ENCODE measurements at regions not wholly inside any gene's neighbourhood (a gene's known extent, or its start where the extent isn't known, plus 50 kb on each side); places are given as distances from the start of the nearest gene placed in this dataset.

DNA sequence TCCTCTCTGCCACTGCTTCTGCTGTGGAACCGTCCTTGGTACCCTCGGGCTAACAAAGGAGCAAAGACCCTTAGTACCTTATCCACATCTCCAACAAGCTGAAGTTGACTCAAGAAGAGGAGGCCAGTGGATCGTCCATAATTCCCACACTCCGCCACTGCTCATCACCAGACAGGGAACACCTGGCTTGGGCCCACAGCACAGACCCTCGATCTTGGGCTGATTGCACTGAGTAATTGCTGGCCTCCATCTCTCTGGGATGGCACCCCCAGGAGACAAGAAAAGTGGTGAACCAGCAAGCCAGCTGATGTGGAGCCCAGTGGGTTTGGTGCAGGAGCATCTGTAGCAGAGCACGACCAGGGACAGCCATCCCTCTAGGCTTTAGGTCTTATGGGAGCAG lies 109.4 kb upstream of the GRIK2 start:
- Mint-ChIP-seq H3K27ac (no peak overlapping the region), H3K4me3 (no peak overlapping the region), H3K36me3 (no peaks in the 10 kb centered on the region), H3K9me3 (peaks cover 7% of the 10 kb centered on the region), H3K4me1 (no peaks in the 10 kb centered on the region), H3K27me3 (ENCODE audit: low read depth) (no peaks in the 10 kb centered on the region)
- DNase-seq (ENCODE audit: low spot score in 2 of 2, unreplicated experiment in 2 of 2), result no peak
- TF ChIP-seq, protein P1, sequence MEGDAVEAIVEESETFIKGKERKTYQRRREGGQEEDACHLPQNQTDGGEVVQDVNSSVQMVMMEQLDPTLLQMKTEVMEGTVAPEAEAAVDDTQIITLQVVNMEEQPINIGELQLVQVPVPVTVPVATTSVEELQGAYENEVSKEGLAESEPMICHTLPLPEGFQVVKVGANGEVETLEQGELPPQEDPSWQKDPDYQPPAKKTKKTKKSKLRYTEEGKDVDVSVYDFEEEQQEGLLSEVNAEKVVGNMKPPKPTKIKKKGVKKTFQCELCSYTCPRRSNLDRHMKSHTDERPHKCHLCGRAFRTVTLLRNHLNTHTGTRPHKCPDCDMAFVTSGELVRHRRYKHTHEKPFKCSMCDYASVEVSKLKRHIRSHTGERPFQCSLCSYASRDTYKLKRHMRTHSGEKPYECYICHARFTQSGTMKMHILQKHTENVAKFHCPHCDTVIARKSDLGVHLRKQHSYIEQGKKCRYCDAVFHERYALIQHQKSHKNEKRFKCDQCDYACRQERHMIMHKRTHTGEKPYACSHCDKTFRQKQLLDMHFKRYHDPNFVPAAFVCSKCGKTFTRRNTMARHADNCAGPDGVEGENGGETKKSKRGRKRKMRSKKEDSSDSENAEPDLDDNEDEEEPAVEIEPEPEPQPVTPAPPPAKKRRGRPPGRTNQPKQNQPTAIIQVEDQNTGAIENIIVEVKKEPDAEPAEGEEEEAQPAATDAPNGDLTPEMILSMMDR (IDR thresholded peaks at IDR 0.05; ENCODE audit: unreplicated experiment), result no peak

DNA sequence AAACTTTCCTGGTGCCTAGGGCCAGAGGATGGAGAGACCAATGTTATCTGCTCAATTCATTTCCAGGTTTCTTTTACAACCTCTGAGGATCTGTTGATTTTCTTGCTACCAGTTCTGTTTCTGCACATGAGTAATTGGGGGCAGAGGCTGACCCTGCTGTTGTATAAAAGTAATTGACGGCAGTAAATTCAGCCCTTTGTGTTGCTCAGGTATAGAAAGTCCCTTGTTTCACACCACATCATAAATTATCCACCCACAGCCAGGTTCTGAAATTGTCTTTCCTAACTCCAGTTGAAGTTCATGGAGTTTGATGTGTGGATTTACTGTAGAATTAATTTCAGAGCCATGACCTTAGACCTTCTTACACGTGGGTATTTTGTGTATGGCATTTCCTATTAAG lies 107.4 kb upstream of the GRIK2 start:
- no peaks in the 10 kb centered on the region for H3K27me3 Mint-ChIP-seq (ENCODE audit: low read depth)
- no peak for DNase-seq (ENCODE audit: low spot score in 2 of 2, unreplicated experiment in 2 of 2)
- TF ChIP-seq, protein P1 (IDR thresholded peaks at IDR 0.05; ENCODE audit: unreplicated experiment), result no peak
- no peaks in the 10 kb centered on the region for H3K36me3 Mint-ChIP-seq
- H3K27ac Mint-ChIP-seq, result no peak overlapping the region
- H3K4me3 Mint-ChIP-seq, result no peak overlapping the region
- H3K9me3 Mint-ChIP-seq, result peaks cover 11% of the 10 kb centered on the region
- H3K4me1 Mint-ChIP-seq, result no peaks in the 10 kb centered on the region

DNA sequence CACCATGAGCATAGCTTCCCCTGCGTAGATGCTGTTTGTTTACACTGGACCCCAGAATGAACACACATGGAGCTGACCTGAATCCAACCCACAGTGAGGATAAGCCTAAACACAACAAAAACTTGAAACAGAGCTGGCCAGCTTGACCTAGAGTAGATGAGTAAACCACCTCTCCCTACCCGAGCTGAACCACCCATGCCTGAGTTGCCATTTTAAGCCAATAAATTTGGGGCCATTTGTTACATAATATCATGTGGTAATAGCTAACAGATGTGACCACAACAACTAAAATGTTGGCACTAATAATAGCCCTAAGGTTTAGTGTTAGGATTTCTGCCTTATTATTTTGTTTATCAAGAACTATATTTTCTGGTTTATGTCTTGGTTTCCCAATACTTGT lies 103.2 kb upstream of the GRIK2 start:
- Mint-ChIP-seq H3K27ac (no peak overlapping the region), H3K27me3 (ENCODE audit: low read depth) (no peaks in the 10 kb centered on the region), H3K9me3 (peaks cover 30% of the 10 kb centered on the region), H3K4me1 (peaks cover under 1% of the 10 kb centered on the region), H3K36me3 (no peaks in the 10 kb centered on the region), H3K4me3 (no peak overlapping the region)
- TF ChIP-seq, protein P1 (IDR thresholded peaks at IDR 0.05; ENCODE audit: unreplicated experiment), result no peak
- DNase-seq (ENCODE audit: low spot score in 2 of 2, unreplicated experiment in 2 of 2), result no peak

DNA sequence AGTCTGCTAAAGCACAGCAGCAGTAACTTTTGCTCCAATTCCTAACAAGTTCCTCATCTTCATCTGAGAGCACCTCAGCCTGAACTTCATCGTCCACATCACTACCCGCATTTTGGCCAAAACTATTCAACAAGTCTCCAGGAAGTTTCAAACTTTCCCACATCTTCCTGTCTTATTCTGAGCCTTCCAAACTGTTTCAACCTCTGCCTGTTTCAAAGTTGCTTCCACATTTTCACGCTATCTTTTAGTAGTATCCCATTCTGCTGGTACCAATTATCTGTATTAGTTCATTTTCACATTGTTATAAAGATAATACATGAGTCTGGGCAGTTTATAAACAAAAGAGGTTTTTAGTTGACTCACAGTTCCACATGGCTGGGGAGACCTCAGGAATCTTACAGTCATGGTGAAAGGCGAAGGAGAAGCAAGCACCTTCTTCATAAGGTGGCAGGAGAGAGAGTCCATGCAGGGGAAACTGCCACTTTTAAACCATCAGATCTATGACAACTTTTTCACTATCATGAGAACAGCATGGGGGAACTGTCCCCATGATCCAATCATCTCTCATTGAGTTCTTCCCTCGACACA lies 99.4 kb upstream of the GRIK2 start:
- H3K36me3 Mint-ChIP-seq, result no peaks in the 10 kb centered on the region
- H3K27ac Mint-ChIP-seq, result no peak overlapping the region
- H3K9me3 Mint-ChIP-seq, result peaks cover 30% of the 10 kb centered on the region
- DNase-seq (ENCODE audit: low spot score in 2 of 2, unreplicated experiment in 2 of 2), result no peak
- H3K27me3 Mint-ChIP-seq (ENCODE audit: low read depth), result no peaks in the 10 kb centered on the region
- H3K4me3 Mint-ChIP-seq, result no peak overlapping the region
- TF ChIP-seq, protein P1 (IDR thresholded peaks at IDR 0.05; ENCODE audit: unreplicated experiment), result no peak
- peaks cover 3% of the 10 kb centered on the region for H3K4me1 Mint-ChIP-seq

DNA sequence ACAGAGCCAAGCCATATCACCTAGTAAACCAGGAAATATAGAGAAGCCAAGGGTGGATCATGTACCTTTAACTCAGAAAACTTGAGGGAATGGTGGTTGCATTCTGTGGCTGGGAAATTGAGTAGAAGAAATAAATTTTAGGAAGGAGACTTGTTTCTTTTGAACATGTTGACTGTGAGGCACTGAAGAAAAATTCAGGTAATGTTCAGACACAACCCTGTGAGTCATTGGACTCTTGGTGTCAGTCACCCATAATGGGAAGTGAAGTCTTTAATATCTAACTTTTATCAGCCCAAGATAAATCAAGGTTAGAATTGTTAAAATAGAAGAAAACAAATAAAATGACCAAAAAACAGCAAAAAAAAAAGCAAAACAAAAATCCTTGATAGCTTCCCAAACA lies 98.8 kb upstream of the GRIK2 start:
- H3K27ac Mint-ChIP-seq, result no peak overlapping the region
- TF ChIP-seq, protein P1 (IDR thresholded peaks at IDR 0.05; ENCODE audit: unreplicated experiment), result no peak
- peaks cover 3% of the 10 kb centered on the region for H3K4me1 Mint-ChIP-seq
- H3K27me3 Mint-ChIP-seq (ENCODE audit: low read depth), result no peaks in the 10 kb centered on the region
- no peak for DNase-seq (ENCODE audit: low spot score in 2 of 2, unreplicated experiment in 2 of 2)
- no peak overlapping the region for H3K4me3 Mint-ChIP-seq
- H3K9me3 Mint-ChIP-seq, result peaks cover 30% of the 10 kb centered on the region
- H3K36me3 Mint-ChIP-seq, result no peaks in the 10 kb centered on the region
